SK-N-MC (cell line): ENCODE measurements at regions not wholly inside any gene's neighbourhood (a gene's known extent, or its start where the extent isn't known, plus 50 kb on each side); places are given as distances from the start of the nearest gene placed in this dataset.
"Not testable (repeated sequence)": the region's sequence is repeated elsewhere in the genome, so short reads cannot be mapped to it uniquely, and the experiment has no call there.

Experiments
- EZH2 ChIP-seq: fragments of 200-600 bp; sonication (generic); IDR thresholded peaks from one replicate; pipeline ENCODE4 v1.6.1; 2017; ENCODE audit warnings: antibody characterized with exemption
- FOXP2 ChIP-seq: optimal IDR thresholded peaks from 2 replicates; pipeline ENCODE3; 2011; ENCODE audit warnings: mild to moderate bottlenecking, moderate library complexity; ENCODE audit not compliant: insufficient read depth; ENCODE audit errors: extremely low read length, control extremely low read depth
- POLR2AphosphoS5 ChIP-seq: IDR thresholded peaks from 2 replicates; pipeline ENCODE4 v1.6.1; 2012; ENCODE audit warnings: mild to moderate bottlenecking, low read depth, low read length, borderline replicate concordance

- TF ChIP-seq EZH2, FOXP2, POLR2AphosphoS5: not testable (repeated sequence)
Measured at GRCh38 chr15:20192982-20193929, 348.3 kb downstream of the GOLGA6L6 start.
